ENCODE measurements at regions not wholly inside any gene's neighbourhood (a gene's known extent, or its start where the extent isn't known, plus 50 kb on each side); places are given as distances from the start of the nearest gene placed in this dataset.

DNA sequence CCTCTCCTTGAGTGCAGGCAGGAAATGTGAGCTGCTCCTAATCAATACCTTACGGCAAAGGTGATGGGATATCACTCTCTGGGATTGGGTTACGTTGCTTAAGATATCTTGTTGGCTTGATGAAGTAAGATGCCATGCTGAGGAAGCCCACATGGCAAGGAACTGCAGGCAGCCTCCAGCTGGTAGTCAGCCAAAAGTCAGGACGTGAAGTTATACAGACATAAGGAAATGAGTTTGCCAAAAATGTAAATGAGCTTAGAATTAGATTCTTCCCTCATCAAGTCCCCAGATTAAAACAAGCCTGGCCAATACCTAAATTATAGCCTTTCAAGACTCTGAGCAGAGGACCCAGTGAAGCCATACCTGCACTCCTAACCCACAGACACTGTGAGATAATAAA lies 155.0 kb downstream of the QDPR start:
- H3K4me2 ChIP-seq (ENCODE audit: insufficient read depth, low read length, poor library complexity, severe bottlenecking) = no peak overlapping the region
- no peak overlapping the region for H3K9ac ChIP-seq (ENCODE audit: low read depth, low read length, poor library complexity)
- no peak for DNase-seq (ENCODE audit: low spot score)
- no peak overlapping the region for H4K8ac ChIP-seq (ENCODE audit: low read depth, low read length)
- no peak overlapping the region for H2AFZ ChIP-seq (ENCODE audit: low read length)
- no peaks in the 10 kb centered on the region for H3K27me3 ChIP-seq (ENCODE audit: control insufficient read depth in 3 of 3, insufficient read depth in 3 of 3, low read depth in 1 of 3, low read length in 3 of 3)
- H3K14ac ChIP-seq (ENCODE audit: low read length) = no peak overlapping the region
- no peak overlapping the region for H4K91ac ChIP-seq (ENCODE audit: low read depth, low read length, poor library complexity)
- H3K18ac ChIP-seq (ENCODE audit: low read length) = no peak overlapping the region
- H2BK5ac ChIP-seq (ENCODE audit: low read length) = no peak overlapping the region
- H2BK15ac ChIP-seq (ENCODE audit: low read length) = no peak overlapping the region
- H3K4me3 ChIP-seq (ENCODE audit: low read length in 2 of 2) = no peak overlapping the region
- no peaks in the 10 kb centered on the region for H3K9me3 ChIP-seq (replicated peaks in 1 of 2; ENCODE audit: control insufficient read depth in 2 of 2, insufficient read depth in 1 of 2, low read depth in 1 of 2, low read length in 2 of 2)
- H3K79me1 ChIP-seq (ENCODE audit: low read depth, low read length) = no peaks in the 10 kb centered on the region
- no peak overlapping the region for H2AK5ac ChIP-seq (ENCODE audit: low read depth, low read length)
- H2BK120ac ChIP-seq (ENCODE audit: low read depth, low read length) = no peak overlapping the region
- no CpG with 5 or more reads among the region's 3 CpGs for WGBS, 2 donors (ENCODE audit: extremely low coverage in 2 of 2, insufficient read length in 2 of 2, insufficient replicate concordance in 1 of 2)
- no peak overlapping the region for H3K23ac ChIP-seq (ENCODE audit: low read depth, low read length, poor library complexity)
- H3K36me3 ChIP-seq (replicated peaks in 1 of 2; ENCODE audit: control insufficient read depth in 2 of 2, insufficient read depth in 2 of 2, low read length in 2 of 2) = no peaks in the 10 kb centered on the region
- H2BK12ac ChIP-seq (ENCODE audit: low read length) = no peak overlapping the region
- no peaks in the 10 kb centered on the region for H3K4me1 ChIP-seq (ENCODE audit: control insufficient read depth in 2 of 2, insufficient read depth in 1 of 2, low read depth in 1 of 2, low read length in 2 of 2)
- no peak overlapping the region for H3K4ac ChIP-seq (ENCODE audit: low read length)
- no peak overlapping the region for H3K27ac ChIP-seq (replicated peaks; ENCODE audit: low read length)

DNA sequence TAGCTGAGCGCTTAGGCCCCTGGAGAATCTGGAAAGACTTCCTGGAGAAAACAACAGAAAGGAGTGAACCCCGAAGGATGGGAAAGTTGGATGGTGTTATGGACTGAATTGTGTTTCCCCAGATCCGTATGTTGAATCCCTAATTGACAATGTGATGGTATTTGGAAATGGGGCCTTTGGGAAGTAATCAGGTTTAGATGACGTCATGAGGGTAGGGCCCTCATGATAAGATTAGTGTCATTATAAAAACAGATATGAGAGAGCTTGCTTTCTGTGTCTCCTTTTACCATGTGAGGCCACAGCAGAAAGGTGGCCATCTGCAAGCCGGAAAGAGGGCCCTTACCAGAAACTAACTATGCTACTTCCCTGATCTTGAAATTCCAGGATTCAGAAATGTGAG lies 159.5 kb downstream of the QDPR start:
- DNase-seq (ENCODE audit: low spot score) = no peak
- no peak overlapping the region for H2AFZ ChIP-seq (ENCODE audit: low read length)
- no peak overlapping the region for H4K91ac ChIP-seq (ENCODE audit: low read depth, low read length, poor library complexity)
- H3K4ac ChIP-seq (ENCODE audit: low read length) = no peak overlapping the region
- no peak overlapping the region for H3K9ac ChIP-seq (ENCODE audit: low read depth, low read length, poor library complexity)
- H3K27me3 ChIP-seq (ENCODE audit: control insufficient read depth in 3 of 3, insufficient read depth in 3 of 3, low read depth in 1 of 3, low read length in 3 of 3) = no peaks in the 10 kb centered on the region
- no peaks in the 10 kb centered on the region for H3K9me3 ChIP-seq (replicated peaks in 1 of 2; ENCODE audit: control insufficient read depth in 2 of 2, insufficient read depth in 1 of 2, low read depth in 1 of 2, low read length in 2 of 2)
- H3K4me1 ChIP-seq (ENCODE audit: control insufficient read depth in 2 of 2, insufficient read depth in 1 of 2, low read depth in 1 of 2, low read length in 2 of 2) = no peaks in the 10 kb centered on the region
- H3K79me1 ChIP-seq (ENCODE audit: low read depth, low read length) = no peaks in the 10 kb centered on the region
- H3K23ac ChIP-seq (ENCODE audit: low read depth, low read length, poor library complexity) = no peak overlapping the region
- H2BK12ac ChIP-seq (ENCODE audit: low read length) = no peak overlapping the region
- no peak overlapping the region for H2BK120ac ChIP-seq (ENCODE audit: low read depth, low read length)
- H4K8ac ChIP-seq (ENCODE audit: low read depth, low read length) = no peak overlapping the region
- H3K18ac ChIP-seq (ENCODE audit: low read length) = no peak overlapping the region
- H3K36me3 ChIP-seq (replicated peaks in 1 of 2; ENCODE audit: control insufficient read depth in 2 of 2, insufficient read depth in 2 of 2, low read length in 2 of 2) = no peaks in the 10 kb centered on the region
- no peak overlapping the region for H3K27ac ChIP-seq (replicated peaks; ENCODE audit: low read length)
- H3K4me2 ChIP-seq (ENCODE audit: insufficient read depth, low read length, poor library complexity, severe bottlenecking) = no peak overlapping the region
- H2BK15ac ChIP-seq (ENCODE audit: low read length) = no peak overlapping the region
- H3K14ac ChIP-seq (ENCODE audit: low read length) = no peak overlapping the region
- no CpG with 5 or more reads among the region's 5 CpGs for WGBS, 2 donors (ENCODE audit: extremely low coverage in 2 of 2, insufficient read length in 2 of 2, insufficient replicate concordance in 1 of 2)
- H3K4me3 ChIP-seq (ENCODE audit: low read length in 2 of 2) = no peak overlapping the region
- no peak overlapping the region for H2AK5ac ChIP-seq (ENCODE audit: low read depth, low read length)
- no peak overlapping the region for H2BK5ac ChIP-seq (ENCODE audit: low read length)

DNA sequence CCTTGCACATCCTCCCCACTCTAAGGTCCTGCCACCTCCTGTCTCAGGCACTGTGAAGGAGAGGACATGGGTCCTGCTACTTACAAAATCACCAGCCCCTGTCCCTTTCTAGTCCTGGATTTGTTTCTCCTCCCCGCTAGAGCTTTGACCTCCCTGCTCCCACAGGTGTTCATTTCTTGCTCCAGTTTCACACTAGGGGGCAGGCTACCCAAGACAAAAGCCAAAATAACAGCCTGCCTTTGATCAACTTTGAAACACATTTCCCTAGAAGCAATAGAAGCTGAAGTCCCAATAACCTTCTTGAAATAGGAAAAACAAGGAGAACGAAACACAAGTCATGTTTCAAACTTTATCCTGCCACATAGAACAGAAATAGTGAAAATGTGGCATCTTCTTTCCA lies 164.4 kb downstream of the QDPR start:
- no peaks in the 10 kb centered on the region for H3K9me3 ChIP-seq (replicated peaks in 1 of 2; ENCODE audit: control insufficient read depth in 2 of 2, insufficient read depth in 1 of 2, low read depth in 1 of 2, low read length in 2 of 2)
- no peak for DNase-seq (ENCODE audit: low spot score)
- WGBS, 2 donors (ENCODE audit: extremely low coverage in 2 of 2, insufficient read length in 2 of 2, insufficient replicate concordance in 1 of 2) = no CpG with 5 or more reads among the region's 2 CpGs

GRCh38 chr4:17339376-17339775 lies 172.5 kb downstream of the QDPR start:
- H2AFZ ChIP-seq (ENCODE audit: low read length) = no peak overlapping the region
- DNase-seq (ENCODE audit: low spot score) = no peak
- WGBS, 2 donors (ENCODE audit: extremely low coverage in 2 of 2, insufficient read length in 2 of 2, insufficient replicate concordance in 1 of 2) = no CpG with 5 or more reads among the region's 2 CpGs
- no peaks in the 10 kb centered on the region for H3K9me3 ChIP-seq (replicated peaks in 1 of 2; ENCODE audit: control insufficient read depth in 2 of 2, insufficient read depth in 1 of 2, low read depth in 1 of 2, low read length in 2 of 2)
- no peak overlapping the region for H4K91ac ChIP-seq (ENCODE audit: low read depth, low read length, poor library complexity)
- H3K4me3 ChIP-seq (ENCODE audit: low read length in 2 of 2) = no peak overlapping the region
- no peak overlapping the region for H3K4ac ChIP-seq (ENCODE audit: low read length)
- H3K27me3 ChIP-seq (ENCODE audit: control insufficient read depth in 3 of 3, insufficient read depth in 3 of 3, low read depth in 1 of 3, low read length in 3 of 3) = no peaks in the 10 kb centered on the region
- H3K79me1 ChIP-seq (ENCODE audit: low read depth, low read length) = no peaks in the 10 kb centered on the region
- no peaks in the 10 kb centered on the region for H3K36me3 ChIP-seq (replicated peaks in 1 of 2; ENCODE audit: control insufficient read depth in 2 of 2, insufficient read depth in 2 of 2, low read length in 2 of 2)
- H3K4me2 ChIP-seq (ENCODE audit: insufficient read depth, low read length, poor library complexity, severe bottlenecking) = no peak overlapping the region
- no peak overlapping the region for H2BK15ac ChIP-seq (ENCODE audit: low read length)
- H3K27ac ChIP-seq (replicated peaks; ENCODE audit: low read length) = no peak overlapping the region
- no peak overlapping the region for H4K8ac ChIP-seq (ENCODE audit: low read depth, low read length)
- no peak overlapping the region for H2BK120ac ChIP-seq (ENCODE audit: low read depth, low read length)
- no peak overlapping the region for H2BK5ac ChIP-seq (ENCODE audit: low read length)
- H3K9ac ChIP-seq (ENCODE audit: low read depth, low read length, poor library complexity) = no peak overlapping the region
- no peak overlapping the region for H3K23ac ChIP-seq (ENCODE audit: low read depth, low read length, poor library complexity)
- H3K18ac ChIP-seq (ENCODE audit: low read length) = no peak overlapping the region
- H2AK5ac ChIP-seq (ENCODE audit: low read depth, low read length) = no peak overlapping the region
- no peak overlapping the region for H3K14ac ChIP-seq (ENCODE audit: low read length)
- H3K4me1 ChIP-seq (ENCODE audit: control insufficient read depth in 2 of 2, insufficient read depth in 1 of 2, low read depth in 1 of 2, low read length in 2 of 2) = no peaks in the 10 kb centered on the region
- no peak overlapping the region for H2BK12ac ChIP-seq (ENCODE audit: low read length)

More for the DNA sequence above, 164.4 kb downstream of the QDPR start:
- Histone ChIP-seq H3K27me3 (ENCODE audit: control insufficient read depth in 3 of 3, insufficient read depth in 3 of 3, low read depth in 1 of 3, low read length in 3 of 3) (no peaks in the 10 kb centered on the region), H3K4me3 (ENCODE audit: low read length in 2 of 2) (no peak overlapping the region), H3K4me1 (ENCODE audit: control insufficient read depth in 2 of 2, insufficient read depth in 1 of 2, low read depth in 1 of 2, low read length in 2 of 2) (no peaks in the 10 kb centered on the region), H2BK12ac (ENCODE audit: low read length) (no peak overlapping the region), H2BK15ac (ENCODE audit: low read length) (no peak overlapping the region), H4K8ac (ENCODE audit: low read depth, low read length) (no peak overlapping the region), H2BK5ac (ENCODE audit: low read length) (no peak overlapping the region), H3K4ac (ENCODE audit: low read length) (no peak overlapping the region), H3K4me2 (ENCODE audit: insufficient read depth, low read length, poor library complexity, severe bottlenecking) (no peak overlapping the region), H3K79me1 (ENCODE audit: low read depth, low read length) (no peaks in the 10 kb centered on the region), H2AFZ (ENCODE audit: low read length) (no peak overlapping the region), H3K18ac (ENCODE audit: low read length) (no peak overlapping the region), H3K23ac (ENCODE audit: low read depth, low read length, poor library complexity) (no peak overlapping the region), H3K27ac (replicated peaks; ENCODE audit: low read length) (no peak overlapping the region), H2AK5ac (ENCODE audit: low read depth, low read length) (no peak overlapping the region), H3K36me3 (replicated peaks in 1 of 2; ENCODE audit: control insufficient read depth in 2 of 2, insufficient read depth in 2 of 2, low read length in 2 of 2) (no peaks in the 10 kb centered on the region), H2BK120ac (ENCODE audit: low read depth, low read length) (no peak overlapping the region), H3K9ac (ENCODE audit: low read depth, low read length, poor library complexity) (no peak overlapping the region), H3K14ac (ENCODE audit: low read length) (no peak overlapping the region), H4K91ac (ENCODE audit: low read depth, low read length, poor library complexity) (no peak overlapping the region)

Data from neuronal stem cell (in vitro differentiated cells).